ENCODE measurements at regions not wholly inside any gene's neighbourhood (a gene's known extent, or its start where the extent isn't known, plus 50 kb on each side); places are given as distances from the start of the nearest gene placed in this dataset.

- H3K79me1 ChIP-seq (ENCODE audit: low read depth in 1 of 2, low read length in 2 of 2) = no peaks in the 10 kb centered on the region
- DNase-seq = no peak
- H2BK20ac ChIP-seq (ENCODE audit: low read depth, low read length) = no peak overlapping the region
- no peak for TF ChIP-seq MAZ (IDR thresholded peaks at IDR 0.05; ENCODE audit: borderline replicate concordance, low read depth, low read length)
- TF ChIP-seq MAFK (IDR thresholded peaks at IDR 0.05; ENCODE audit: low read depth, low read length) = no peak
- TF ChIP-seq CEBPB (IDR thresholded peaks at IDR 0.05; ENCODE audit: low read depth, low read length) = no peak
- TF ChIP-seq RFX5 (IDR thresholded peaks at IDR 0.05; ENCODE audit: low read depth, low read length) = no peak
- TF ChIP-seq MXI1 (IDR thresholded peaks at IDR 0.05; ENCODE audit: borderline replicate concordance, low read depth, low read length) = no peak
- TF ChIP-seq FOS (IDR thresholded peaks at IDR 0.05; ENCODE audit: low read depth, low read length) = no peak
- no peak for TF ChIP-seq SMC3 (IDR thresholded peaks at IDR 0.05; ENCODE audit: low read depth, low read length)
- TF ChIP-seq RCOR1 (IDR thresholded peaks at IDR 0.05; ENCODE audit: insufficient replicate concordance, low read length) = no peak
- no peak for TF ChIP-seq CHD1 (IDR thresholded peaks at IDR 0.05; ENCODE audit: low read depth, low read length)
- TF ChIP-seq CTCF (conservative IDR thresholded peaks at IDR 0.05; ENCODE audit: low read depth, low read length) = no peak
- TF ChIP-seq BHLHE40 (IDR thresholded peaks at IDR 0.05; ENCODE audit: low read depth, low read length) = no peak
- no peak for TF ChIP-seq NFE2L2 (IDR thresholded peaks at IDR 0.05; ENCODE audit: low read depth, low read length)
- TF ChIP-seq POLR2A (IDR thresholded peaks at IDR 0.05; ENCODE audit: low read depth, low read length) = no peak
- TF ChIP-seq RAD21 (IDR thresholded peaks at IDR 0.05; ENCODE audit: low read length) = no peak
- TF ChIP-seq, protein P1, sequence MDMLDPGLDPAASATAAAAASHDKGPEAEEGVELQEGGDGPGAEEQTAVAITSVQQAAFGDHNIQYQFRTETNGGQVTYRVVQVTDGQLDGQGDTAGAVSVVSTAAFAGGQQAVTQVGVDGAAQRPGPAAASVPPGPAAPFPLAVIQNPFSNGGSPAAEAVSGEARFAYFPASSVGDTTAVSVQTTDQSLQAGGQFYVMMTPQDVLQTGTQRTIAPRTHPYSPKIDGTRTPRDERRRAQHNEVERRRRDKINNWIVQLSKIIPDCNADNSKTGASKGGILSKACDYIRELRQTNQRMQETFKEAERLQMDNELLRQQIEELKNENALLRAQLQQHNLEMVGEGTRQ (IDR thresholded peaks at IDR 0.05; ENCODE audit: low read depth, low read length) = no peak
- TF ChIP-seq, protein P2, sequence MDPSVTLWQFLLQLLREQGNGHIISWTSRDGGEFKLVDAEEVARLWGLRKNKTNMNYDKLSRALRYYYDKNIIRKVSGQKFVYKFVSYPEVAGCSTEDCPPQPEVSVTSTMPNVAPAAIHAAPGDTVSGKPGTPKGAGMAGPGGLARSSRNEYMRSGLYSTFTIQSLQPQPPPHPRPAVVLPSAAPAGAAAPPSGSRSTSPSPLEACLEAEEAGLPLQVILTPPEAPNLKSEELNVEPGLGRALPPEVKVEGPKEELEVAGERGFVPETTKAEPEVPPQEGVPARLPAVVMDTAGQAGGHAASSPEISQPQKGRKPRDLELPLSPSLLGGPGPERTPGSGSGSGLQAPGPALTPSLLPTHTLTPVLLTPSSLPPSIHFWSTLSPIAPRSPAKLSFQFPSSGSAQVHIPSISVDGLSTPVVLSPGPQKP (IDR thresholded peaks at IDR 0.05; ENCODE audit: borderline replicate concordance, low read depth, low read length) = no peak
- BruUV-seq (replicated peaks) = no TSS peak
- no peak overlapping the region for H3K4me3 ChIP-seq (ENCODE audit: insufficient read depth, low read depth, low read length)
- no peak overlapping the region for H2BK120ac ChIP-seq (ENCODE audit: low read depth, low read length)
- WGBS, 2 experiments (ENCODE audit: extremely low coverage in 2 of 2, insufficient read length in 1 of 2) = no CpG with 5 or more reads among the region's 2 CpGs
- H3K23ac ChIP-seq (ENCODE audit: low read depth, low read length) = no peak overlapping the region
- H3K18ac ChIP-seq (ENCODE audit: low read depth, low read length) = no peak overlapping the region
- H3K27ac ChIP-seq (ENCODE audit: insufficient read depth, low read length) = no peak overlapping the region
- H2AFZ ChIP-seq (replicated peaks; ENCODE audit: low read length, poor library complexity) = no peak overlapping the region
- H3K9ac ChIP-seq (ENCODE audit: low read depth, low read length) = no peak overlapping the region
- in situ Hi-C loops (cut with MboI; ENCODE audit: low sequenced_read_pairs) (no loop called here), dilution Hi-C loops (cut with HindIII; ENCODE audit: low sequenced_read_pairs, unreplicated experiment) (no loop called here), intact Hi-C loops (cut with micrococcal nuclease) (no loop called here)
- H2AK9ac ChIP-seq (replicated peaks; ENCODE audit: low read depth, low read length, poor library complexity) = no peak overlapping the region
- H4K20me1 ChIP-seq (ENCODE audit: insufficient read depth, low read length) = no peaks in the 10 kb centered on the region
- no peak overlapping the region for H2BK15ac ChIP-seq (ENCODE audit: low read depth, low read length)
- no peak overlapping the region for H2BK5ac ChIP-seq (ENCODE audit: low read depth, low read length, poor library complexity, severe bottlenecking)
- no peak for ATAC-seq (ENCODE audit: low read depth)
- no peaks in the 10 kb centered on the region for H3K27me3 ChIP-seq (ENCODE audit: control insufficient read depth, insufficient read depth, low read length)
- no peak overlapping the region for H3K14ac ChIP-seq (replicated peaks; ENCODE audit: low read depth, low read length)
- CTCF ChIA-PET = no interaction called here
- H3K9me3 ChIP-seq (ENCODE audit: control insufficient read depth, insufficient read depth, low read length) = peaks cover 2% of the 10 kb centered on the region; the same call in 1 of the 2 replicates
- H3K36me3 ChIP-seq (ENCODE audit: control insufficient read depth, insufficient read depth, low read length) = no peaks in the 10 kb centered on the region
- POLR2A ChIA-PET (ENCODE audit: unreplicated experiment) = no interaction called here
- no peaks in the 10 kb centered on the region for H3K9me1 ChIP-seq (ENCODE audit: insufficient read depth, low read length)
- H3K4ac ChIP-seq (ENCODE audit: low read depth, low read length) = no peak overlapping the region
- no peaks in the 10 kb centered on the region for H3K4me1 ChIP-seq (ENCODE audit: control insufficient read depth, insufficient read depth, low read length)
- no peak overlapping the region for H4K5ac ChIP-seq (ENCODE audit: low read depth, low read length)
- no peak overlapping the region for H4K8ac ChIP-seq (ENCODE audit: low read depth in 2 of 2, low read length in 2 of 2)
- no peak overlapping the region for H4K91ac ChIP-seq (ENCODE audit: insufficient read depth, low read depth, low read length)
- H3K56ac ChIP-seq (ENCODE audit: extremely low read depth, insufficient read depth, low read length) = no peak overlapping the region
- no peak overlapping the region for H3K4me2 ChIP-seq (ENCODE audit: low read depth, low read length)
- no peak overlapping the region for H2AK5ac ChIP-seq (ENCODE audit: low read depth, low read length)
Observed at GRCh38 chrX:152070144-152070543, 68.2 kb downstream of the MAGEA10 start.
